GM21367 (cell line): ENCODE measurements at regions not wholly inside any gene's neighbourhood (a gene's known extent, or its start where the extent isn't known, plus 50 kb on each side); places are given as distances from the start of the nearest gene placed in this dataset.
"Not testable (repeated sequence)": the region's sequence is repeated elsewhere in the genome, so short reads cannot be mapped to it uniquely, and the experiment has no call there.

Experiments
- ATAC-seq: cut with Tn5 transposase; IDR thresholded peaks from one replicate; pipeline ENCODE4 v1.9.1; 2021; ENCODE audit not compliant: unreplicated experiment

- ATAC-seq, result no peak
Observed at GRCh38 chr1:194640322-194640721, 1453.9 kb upstream of the B3GALT2 start.

GRCh38 chr1:194629011-194629410, 1442.6 kb upstream of the B3GALT2 start:
- ATAC-seq, result no peak

DNA sequence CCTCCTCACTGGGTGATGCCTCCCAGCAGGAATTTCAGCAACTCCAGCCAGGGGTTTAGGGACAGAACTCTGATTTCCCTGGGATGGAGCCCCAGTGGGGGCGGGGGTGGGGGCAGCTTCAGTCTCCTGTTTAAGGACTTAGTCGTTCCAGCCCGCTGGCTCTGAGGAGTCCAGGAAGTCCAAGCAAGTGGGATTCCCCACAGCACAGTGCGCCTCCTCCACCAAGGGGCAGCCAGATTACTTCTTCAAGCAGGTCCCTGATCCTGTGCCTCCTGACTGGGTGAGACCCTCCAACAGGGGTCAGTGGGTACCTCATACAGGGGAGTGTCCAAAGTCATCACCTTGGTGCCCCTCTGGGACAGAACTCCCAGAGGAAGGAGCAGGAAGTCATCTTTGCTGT, 1438.4 kb upstream of the B3GALT2 start:
- ATAC-seq, result no peak

- ATAC-seq, result no peak
Observed at GRCh38 chr1:194618101-194618500, 1431.7 kb upstream of the B3GALT2 start.

DNA sequence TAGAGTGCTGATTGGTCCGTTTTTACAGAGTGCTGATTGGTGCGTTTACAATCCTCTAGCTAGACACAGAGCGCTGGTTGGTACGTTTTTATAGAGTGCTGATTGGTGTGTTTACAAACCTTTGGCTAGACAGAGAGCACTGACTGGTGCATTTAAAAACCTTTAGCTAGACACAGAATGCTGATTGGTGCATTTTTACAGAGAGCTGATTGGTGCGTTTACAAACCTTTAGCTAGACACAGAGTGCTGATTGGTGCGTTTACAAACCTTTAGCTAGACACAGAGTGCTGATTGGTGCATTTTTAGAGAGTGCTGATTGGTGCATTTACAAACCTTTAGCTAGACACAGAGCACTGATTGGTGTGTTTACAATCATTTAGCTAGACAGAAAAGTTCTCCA, 1430.9 kb upstream of the B3GALT2 start:
- not testable (repeated sequence) for ATAC-seq

- ATAC-seq, result no peak
Observed at GRCh38 chr1:194616835-194617234, 1430.4 kb upstream of the B3GALT2 start.

GRCh38 chr1:194602184-194602583, 1415.8 kb upstream of the B3GALT2 start:
- no peak for ATAC-seq

DNA sequence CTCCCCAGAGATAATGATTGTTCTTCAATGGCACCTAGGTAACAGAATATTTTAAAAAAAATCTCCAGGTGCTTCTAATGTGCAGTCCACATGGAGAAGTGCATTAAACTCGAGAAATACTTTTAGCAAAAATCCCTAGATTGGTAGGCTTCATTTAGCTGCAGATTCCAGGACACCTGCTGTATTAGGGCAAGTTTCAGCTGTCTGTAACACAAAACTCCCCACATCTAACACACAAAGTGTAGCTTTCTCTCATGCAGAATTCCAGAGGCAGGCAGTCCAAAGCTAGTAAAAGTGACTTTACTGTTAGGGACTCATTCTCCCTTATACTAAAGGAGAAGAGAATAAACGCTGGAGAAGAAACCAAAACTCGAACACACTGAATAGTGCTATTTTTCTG, 1414.3 kb upstream of the B3GALT2 start:
- ATAC-seq, result no peak

DNA sequence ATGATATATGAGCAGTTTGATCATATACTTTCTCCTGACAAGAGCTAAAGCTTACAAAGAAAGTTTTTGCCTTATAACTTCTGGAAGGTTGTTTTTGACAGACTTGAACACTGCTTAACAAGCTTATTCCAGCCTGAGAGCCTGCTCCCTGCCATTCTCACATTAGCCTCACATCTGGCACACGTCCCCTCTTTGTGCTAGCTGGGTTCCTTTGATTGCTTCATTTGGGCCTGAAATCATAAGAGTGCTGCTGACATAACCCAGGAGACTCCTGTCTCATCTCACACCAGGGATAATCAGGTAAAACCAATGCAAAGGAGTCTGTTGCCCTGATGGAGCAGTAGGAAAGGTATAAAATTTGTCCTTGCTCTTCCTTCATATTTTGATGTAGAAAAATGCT, 1411.7 kb upstream of the B3GALT2 start:
- ATAC-seq, result no peak

DNA sequence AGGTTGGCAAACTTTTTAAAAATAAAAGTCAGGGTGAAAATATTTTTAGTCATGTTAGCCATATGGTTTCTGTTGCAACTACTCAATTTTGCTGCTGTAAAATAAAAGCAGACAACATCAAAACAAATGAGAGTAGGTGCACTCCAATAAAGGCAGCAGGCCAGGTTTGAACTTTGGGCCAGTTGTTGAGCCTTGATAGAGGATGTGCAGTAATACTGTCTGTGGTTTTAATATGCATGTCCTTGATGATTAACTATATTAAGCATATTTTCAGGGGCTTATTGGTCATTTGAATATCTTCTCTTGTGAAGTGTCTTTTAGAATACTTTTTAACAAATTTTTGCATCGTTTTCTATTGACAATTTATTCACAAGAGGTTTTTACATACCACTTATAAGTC, 1399.9 kb upstream of the B3GALT2 start:
- no peak for ATAC-seq

DNA sequence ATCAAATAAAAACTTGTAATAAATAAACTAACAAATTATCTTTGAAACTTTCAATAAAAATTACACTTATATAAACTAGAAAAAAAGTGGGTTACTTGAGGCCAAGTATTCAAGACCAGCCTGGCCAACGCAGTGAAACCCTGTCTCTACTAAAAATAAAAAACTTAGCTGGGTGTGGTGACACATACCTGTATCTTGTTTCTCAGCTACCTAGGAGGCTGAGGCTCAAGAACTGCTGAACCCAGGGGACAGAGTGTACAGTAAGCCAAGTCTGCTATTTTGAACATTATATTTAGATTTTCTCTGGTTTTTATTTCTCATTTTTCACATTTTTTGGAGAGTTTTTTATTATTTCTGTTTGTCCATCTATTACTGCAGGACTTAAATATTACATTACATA, 1397.6 kb upstream of the B3GALT2 start:
- no peak for ATAC-seq

DNA sequence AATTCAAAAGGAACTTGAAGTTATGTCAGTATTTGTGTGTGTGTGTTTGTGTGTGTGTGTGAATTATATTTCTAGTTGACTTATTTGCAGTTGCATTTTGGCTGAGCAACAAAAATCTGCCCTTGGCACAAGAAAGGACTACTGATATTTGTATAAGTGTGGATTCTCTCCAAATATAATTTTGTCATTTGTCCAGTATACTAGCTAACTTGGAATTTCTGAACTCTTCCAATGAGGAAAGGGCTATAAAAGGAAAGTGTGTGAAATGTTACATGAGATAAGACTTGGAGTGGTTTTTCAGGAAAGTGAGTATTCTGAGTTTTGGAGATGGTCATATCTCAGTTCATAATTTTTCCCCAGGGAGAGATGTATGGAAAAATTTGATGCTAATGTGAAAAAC, 1384.1 kb upstream of the B3GALT2 start:
- no peak for ATAC-seq

GRCh38 chr1:194568610-194569009, 1382.2 kb upstream of the B3GALT2 start:
- ATAC-seq, result no peak

DNA sequence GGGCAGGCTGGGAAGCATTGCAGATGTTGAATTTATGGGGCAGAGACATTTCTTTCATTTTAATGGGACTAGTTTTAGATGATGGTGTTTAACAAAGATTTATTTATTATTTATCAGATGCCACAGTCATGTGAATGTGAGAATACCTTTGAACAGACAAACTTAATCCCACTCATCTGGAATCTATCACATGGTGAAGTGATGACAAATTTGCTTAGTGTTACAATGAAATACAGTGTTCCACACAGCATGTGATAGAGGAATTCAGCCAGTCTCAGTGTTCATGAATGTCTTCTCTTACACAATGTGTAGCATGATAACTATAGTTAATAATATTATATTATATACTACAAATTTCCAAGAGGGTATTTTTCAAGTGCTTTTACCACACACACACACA, 1361.7 kb upstream of the B3GALT2 start:
- no peak for ATAC-seq

DNA sequence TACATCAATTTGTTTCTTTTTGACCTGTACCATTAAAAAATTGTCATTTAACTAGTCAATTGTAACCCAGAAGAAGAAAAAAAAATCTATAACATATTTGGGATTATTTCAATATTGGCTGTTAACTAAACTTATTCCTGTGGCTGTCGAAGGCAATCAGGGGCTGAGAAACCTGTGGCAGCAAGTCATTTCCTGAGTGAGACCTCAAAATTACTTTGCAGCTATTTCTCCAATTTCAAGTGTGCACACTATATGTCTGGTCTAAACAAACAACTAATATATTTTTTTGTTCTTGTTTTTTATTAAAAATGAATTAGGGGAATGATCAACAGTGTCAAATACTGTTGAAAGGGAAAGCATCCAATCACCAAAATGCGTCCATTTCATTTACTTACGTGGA, 1357.6 kb upstream of the B3GALT2 start:
- ATAC-seq, result no peak

GRCh38 chr1:194538453-194538852, 1352.0 kb upstream of the B3GALT2 start:
- no peak for ATAC-seq

DNA sequence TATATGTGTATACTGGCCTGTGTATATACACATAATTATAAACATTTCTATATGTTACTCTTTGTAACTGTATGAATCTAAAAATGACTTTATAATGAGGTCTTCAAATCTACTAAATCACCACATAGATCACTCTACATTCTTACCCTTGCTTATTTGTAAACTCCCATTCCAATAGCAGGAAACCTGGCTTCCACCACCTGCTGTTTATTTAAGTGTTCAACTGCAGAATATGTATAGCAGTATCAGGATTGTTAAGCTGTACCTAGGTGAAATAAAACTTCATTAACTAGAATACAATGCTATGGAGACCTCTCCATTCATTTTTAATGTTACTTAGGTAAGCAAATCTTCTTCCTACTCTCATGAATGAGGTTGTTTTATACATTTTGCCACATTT, 1351.1 kb upstream of the B3GALT2 start:
- ATAC-seq, result no peak

DNA sequence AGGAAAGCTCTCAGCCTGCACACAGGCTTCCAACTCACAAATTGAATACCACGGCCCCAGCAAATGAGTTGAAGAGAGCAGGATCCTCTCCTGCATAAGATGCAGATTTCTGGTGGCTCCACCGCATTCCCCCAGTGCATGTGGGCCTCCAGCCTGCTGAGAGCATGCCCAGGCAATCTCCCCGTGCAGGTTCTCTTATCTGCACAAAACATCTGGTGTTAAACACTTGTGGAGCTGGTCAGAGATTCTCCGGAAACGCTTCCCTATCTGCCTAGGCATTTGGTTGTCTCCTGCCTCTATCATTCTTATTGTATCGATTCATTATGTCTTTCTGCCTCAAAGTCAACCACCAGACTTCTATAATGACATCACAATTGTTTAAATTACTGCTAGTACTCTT, 1349.0 kb upstream of the B3GALT2 start:
- ATAC-seq, result no peak

DNA sequence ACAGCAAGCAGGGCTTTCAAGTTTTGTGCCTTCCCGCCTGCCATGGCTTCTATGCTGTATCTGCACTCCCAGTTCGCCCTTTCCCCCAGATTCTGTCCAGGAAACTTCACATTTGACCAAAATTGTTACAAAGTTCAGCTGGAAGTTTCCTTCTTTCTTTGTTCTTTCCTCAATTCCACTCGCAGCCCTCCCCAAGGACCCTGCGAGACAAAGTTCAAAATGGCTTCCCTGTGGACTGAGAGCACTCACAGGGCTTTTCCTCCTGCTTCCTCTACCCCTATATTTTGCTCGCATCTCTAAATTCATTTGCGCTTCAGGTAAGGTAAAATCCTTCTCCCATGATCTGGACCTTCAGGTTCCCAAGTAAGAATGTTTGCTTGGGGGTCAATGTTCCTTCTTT, 1348.4 kb upstream of the B3GALT2 start:
- no peak for ATAC-seq

- ATAC-seq, result no peak
Observed at GRCh38 chr1:194533641-194534040, 1347.2 kb upstream of the B3GALT2 start.

DNA sequence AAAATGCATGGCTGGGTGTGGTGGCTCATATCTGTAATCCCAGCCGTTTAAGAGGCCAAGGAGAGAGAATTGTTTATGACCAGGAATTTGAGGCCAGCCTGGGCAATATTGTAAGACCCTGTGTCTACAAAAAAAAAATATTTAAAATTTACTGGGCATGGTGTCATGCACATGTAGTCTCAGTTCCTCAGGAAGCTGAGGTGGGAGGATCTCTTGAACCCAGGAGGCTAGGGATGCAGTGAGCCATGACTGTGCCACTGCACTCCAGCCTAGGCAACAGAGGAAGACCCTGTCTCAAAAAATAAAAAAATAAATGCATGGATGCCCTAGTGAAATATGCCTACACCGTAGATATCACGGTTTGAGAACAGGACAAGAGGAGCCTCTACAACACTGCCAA, 1331.2 kb upstream of the B3GALT2 start:
- ATAC-seq, result no peak

DNA sequence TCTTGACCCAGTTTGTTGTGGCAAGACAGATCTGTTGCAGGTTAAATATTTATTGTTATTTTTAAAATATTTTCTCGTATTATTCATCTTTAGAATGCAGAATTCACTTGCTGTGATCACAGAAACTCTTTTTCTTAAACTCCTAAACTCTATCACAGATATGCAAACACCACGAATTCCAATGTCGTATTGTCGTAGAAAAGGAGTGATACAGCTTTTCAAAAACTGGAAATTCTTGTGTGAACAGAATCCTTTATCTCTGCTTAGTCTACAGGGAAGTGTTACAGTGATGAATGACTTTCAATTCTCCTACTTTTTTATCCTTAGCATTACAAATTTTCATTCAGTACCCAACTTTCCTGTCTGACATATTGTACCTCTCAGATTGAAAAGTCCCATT, 1329.5 kb upstream of the B3GALT2 start:
- no peak for ATAC-seq

- ATAC-seq, result no peak
Observed at GRCh38 chr1:194512957-194513356, 1326.5 kb upstream of the B3GALT2 start.

DNA sequence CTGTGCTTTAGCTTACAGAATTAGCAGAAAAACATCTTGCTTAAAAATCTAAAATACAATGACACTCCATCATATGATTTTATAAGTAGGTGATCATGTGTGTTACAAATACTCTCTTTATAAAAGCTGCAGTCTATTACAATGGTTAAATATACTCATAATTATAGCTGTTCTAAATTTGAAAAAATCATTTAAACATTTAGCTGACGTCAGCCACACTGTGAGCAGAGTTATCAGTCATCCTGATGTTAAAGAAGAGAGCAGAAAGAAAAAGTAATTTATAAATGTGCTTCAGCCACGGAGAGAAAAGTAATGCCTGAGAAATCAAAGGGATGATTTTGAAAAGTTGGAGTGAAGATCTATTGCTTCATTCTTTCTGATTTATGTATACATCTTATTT, 1325.9 kb upstream of the B3GALT2 start:
- ATAC-seq, result no peak
